ENCODE measurements at regions not wholly inside any gene's neighbourhood (a gene's known extent, or its start where the extent isn't known, plus 50 kb on each side); places are given as distances from the start of the nearest gene placed in this dataset.

- H3K27ac ChIP-seq (replicated peaks), result no peak overlapping the region
- no peak for TF ChIP-seq CTCF (IDR thresholded peaks at IDR 0.05; ENCODE audit: insufficient read depth, low read length)
- TF ChIP-seq SPI1 (IDR thresholded peaks at IDR 0.05; ENCODE audit: borderline replicate concordance, low read depth), result no peak
- no peak for TF ChIP-seq GABPA (IDR thresholded peaks at IDR 0.05; ENCODE audit: low read depth)
- no peak for TF ChIP-seq REST (IDR thresholded peaks at IDR 0.05; ENCODE audit: insufficient replicate concordance, low read depth)
- no peak for TF ChIP-seq POLR2AphosphoS5 (IDR thresholded peaks at IDR 0.05; ENCODE audit: low read depth)
- no peaks in the 10 kb centered on the region for H3K27me3 ChIP-seq (ENCODE audit: insufficient read depth, poor library complexity, severe bottlenecking)
- no peak for DNase-seq (ENCODE audit: low read depth in 1 of 2, low spot score in 1 of 2)
- no peak overlapping the region for H3K4me3 ChIP-seq (replicated peaks; ENCODE audit: insufficient read depth, low read length)
Measured at GRCh38 chr18:27719680-27720079, 457.2 kb downstream of the CDH2 start.

- TF ChIP-seq CTCF (IDR thresholded peaks at IDR 0.05; ENCODE audit: insufficient read depth, low read length), result no peak
- no peak for DNase-seq (ENCODE audit: low read depth in 1 of 2, low spot score in 1 of 2)
- Histone ChIP-seq H3K27ac (replicated peaks) (no peak overlapping the region), H3K27me3 (ENCODE audit: insufficient read depth, poor library complexity, severe bottlenecking) (no peaks in the 10 kb centered on the region), H3K4me3 (replicated peaks; ENCODE audit: insufficient read depth, low read length) (no peak overlapping the region)
Measured at GRCh38 chr18:27717816-27718215, 459.1 kb downstream of the CDH2 start.

- no peak overlapping the region for H3K4me3 ChIP-seq (replicated peaks; ENCODE audit: insufficient read depth, low read length)
Measured at GRCh38 chr18:27717250-27717649, 459.7 kb downstream of the CDH2 start.

GRCh38 chr18:27715751-27716150 is 461.2 kb downstream of the CDH2 start:
- TF ChIP-seq SPI1 (IDR thresholded peaks at IDR 0.05; ENCODE audit: borderline replicate concordance, low read depth) (no peak), REST (IDR thresholded peaks at IDR 0.05; ENCODE audit: insufficient replicate concordance, low read depth) (no peak), CTCF (IDR thresholded peaks at IDR 0.05; ENCODE audit: insufficient read depth, low read length) (no peak), POLR2AphosphoS5 (IDR thresholded peaks at IDR 0.05; ENCODE audit: low read depth) (no peak), GABPA (IDR thresholded peaks at IDR 0.05; ENCODE audit: low read depth) (no peak)
- Histone ChIP-seq H3K4me3 (replicated peaks; ENCODE audit: insufficient read depth, low read length) (no peak overlapping the region), H3K27ac (replicated peaks) (no peak overlapping the region), H3K27me3 (ENCODE audit: insufficient read depth, poor library complexity, severe bottlenecking) (no peaks in the 10 kb centered on the region)
- no peak for DNase-seq (ENCODE audit: low read depth in 1 of 2, low spot score in 1 of 2)

More at GRCh38 chr18:27717250-27717649, 459.7 kb downstream of the CDH2 start:
- TF ChIP-seq SPI1 (IDR thresholded peaks at IDR 0.05; ENCODE audit: borderline replicate concordance, low read depth) (no peak), REST (IDR thresholded peaks at IDR 0.05; ENCODE audit: insufficient replicate concordance, low read depth) (no peak), GABPA (IDR thresholded peaks at IDR 0.05; ENCODE audit: low read depth) (no peak)
- Histone ChIP-seq H3K27me3 (ENCODE audit: insufficient read depth, poor library complexity, severe bottlenecking) (no peaks in the 10 kb centered on the region), H3K27ac (replicated peaks) (no peak overlapping the region)
- DNase-seq (ENCODE audit: low read depth in 1 of 2, low spot score in 1 of 2), result no peak

Data from HL-60 (cell line).